ENCODE measurements at regions not wholly inside any gene's neighbourhood (a gene's known extent, or its start where the extent isn't known, plus 50 kb on each side); places are given as distances from the start of the nearest gene placed in this dataset.

GRCh38 chr14:27370074-27370473 is 772.2 kb upstream of the NOVA1 start:
- H3K27me3 ChIP-seq (ENCODE audit: control insufficient read depth, insufficient read depth, low read length): no peaks in the 10 kb centered on the region
- H3K36me3 ChIP-seq (ENCODE audit: control insufficient read depth, insufficient read depth, low read length): no peaks in the 10 kb centered on the region
- no peaks in the 10 kb centered on the region for H3K4me1 ChIP-seq (ENCODE audit: control insufficient read depth, insufficient read depth, low read length)
- no peak overlapping the region for H3K4me3 ChIP-seq (ENCODE audit: low read depth, low read length)
- H3K9me3 ChIP-seq (ENCODE audit: control insufficient read depth, insufficient read depth, low read length): no peaks in the 10 kb centered on the region
- no peak overlapping the region for H3K9ac ChIP-seq (ENCODE audit: low read depth, low read length)

- no peaks in the 10 kb centered on the region for H3K9me3 ChIP-seq (ENCODE audit: control insufficient read depth, insufficient read depth, low read length)
Observed at GRCh38 chr14:27370775-27371174, 772.9 kb upstream of the NOVA1 start.

GRCh38 chr14:27371209-27371608 is 773.4 kb upstream of the NOVA1 start:
- no peaks in the 10 kb centered on the region for H3K9me3 ChIP-seq (ENCODE audit: control insufficient read depth, insufficient read depth, low read length)
- H3K4me3 ChIP-seq (ENCODE audit: low read depth, low read length): no peak overlapping the region
- no peaks in the 10 kb centered on the region for H3K27me3 ChIP-seq (ENCODE audit: control insufficient read depth, insufficient read depth, low read length)
- no peaks in the 10 kb centered on the region for H3K4me1 ChIP-seq (ENCODE audit: control insufficient read depth, insufficient read depth, low read length)
- no peaks in the 10 kb centered on the region for H3K36me3 ChIP-seq (ENCODE audit: control insufficient read depth, insufficient read depth, low read length)
- no peak overlapping the region for H3K9ac ChIP-seq (ENCODE audit: low read depth, low read length)

More at GRCh38 chr14:27370775-27371174, 772.9 kb upstream of the NOVA1 start:
- Histone ChIP-seq H3K36me3 (ENCODE audit: control insufficient read depth, insufficient read depth, low read length) (no peaks in the 10 kb centered on the region), H3K27me3 (ENCODE audit: control insufficient read depth, insufficient read depth, low read length) (no peaks in the 10 kb centered on the region), H3K9ac (ENCODE audit: low read depth, low read length) (no peak overlapping the region), H3K4me3 (ENCODE audit: low read depth, low read length) (no peak overlapping the region), H3K4me1 (ENCODE audit: control insufficient read depth, insufficient read depth, low read length) (no peaks in the 10 kb centered on the region)

- Histone ChIP-seq H3K4me1 (ENCODE audit: control insufficient read depth, insufficient read depth, low read length) (no peaks in the 10 kb centered on the region), H3K27me3 (ENCODE audit: control insufficient read depth, insufficient read depth, low read length) (no peaks in the 10 kb centered on the region), H3K9me3 (ENCODE audit: control insufficient read depth, insufficient read depth, low read length) (no peaks in the 10 kb centered on the region), H3K36me3 (ENCODE audit: control insufficient read depth, insufficient read depth, low read length) (no peaks in the 10 kb centered on the region), H3K9ac (ENCODE audit: low read depth, low read length) (no peak overlapping the region), H3K4me3 (ENCODE audit: low read depth, low read length) (no peak overlapping the region)
Observed at GRCh38 chr14:27371868-27372267, 774.0 kb upstream of the NOVA1 start.

GRCh38 chr14:27372771-27373170 is 774.9 kb upstream of the NOVA1 start:
- H3K9ac ChIP-seq (ENCODE audit: low read depth, low read length): no peak overlapping the region
- no peaks in the 10 kb centered on the region for H3K9me3 ChIP-seq (ENCODE audit: control insufficient read depth, insufficient read depth, low read length)
- H3K27me3 ChIP-seq (ENCODE audit: control insufficient read depth, insufficient read depth, low read length): no peaks in the 10 kb centered on the region
- H3K4me3 ChIP-seq (ENCODE audit: low read depth, low read length): no peak overlapping the region
- no peaks in the 10 kb centered on the region for H3K4me1 ChIP-seq (ENCODE audit: control insufficient read depth, insufficient read depth, low read length)
- no peaks in the 10 kb centered on the region for H3K36me3 ChIP-seq (ENCODE audit: control insufficient read depth, insufficient read depth, low read length)

GRCh38 chr14:27384124-27384523 is 786.3 kb upstream of the NOVA1 start:
- Histone ChIP-seq H3K36me3 (ENCODE audit: control insufficient read depth, insufficient read depth, low read length) (no peaks in the 10 kb centered on the region), H3K4me3 (ENCODE audit: low read depth, low read length) (no peak overlapping the region), H3K9me3 (ENCODE audit: control insufficient read depth, insufficient read depth, low read length) (no peaks in the 10 kb centered on the region)

GRCh38 chr14:27386391-27386790 is 788.6 kb upstream of the NOVA1 start:
- H3K36me3 ChIP-seq (ENCODE audit: control insufficient read depth, insufficient read depth, low read length): no peaks in the 10 kb centered on the region

More at GRCh38 chr14:27384124-27384523, 786.3 kb upstream of the NOVA1 start:
- Histone ChIP-seq H3K9ac (ENCODE audit: low read depth, low read length) (no peak overlapping the region), H3K4me1 (ENCODE audit: control insufficient read depth, insufficient read depth, low read length) (no peaks in the 10 kb centered on the region), H3K27me3 (ENCODE audit: control insufficient read depth, insufficient read depth, low read length) (no peaks in the 10 kb centered on the region)

GRCh38 chr14:27387463-27387862 is 789.6 kb upstream of the NOVA1 start:
- Histone ChIP-seq H3K4me3 (ENCODE audit: low read depth, low read length) (no peak overlapping the region), H3K36me3 (ENCODE audit: control insufficient read depth, insufficient read depth, low read length) (no peaks in the 10 kb centered on the region), H3K9me3 (ENCODE audit: control insufficient read depth, insufficient read depth, low read length) (no peaks in the 10 kb centered on the region), H3K4me1 (ENCODE audit: control insufficient read depth, insufficient read depth, low read length) (no peaks in the 10 kb centered on the region), H3K9ac (ENCODE audit: low read depth, low read length) (no peak overlapping the region), H3K27me3 (ENCODE audit: control insufficient read depth, insufficient read depth, low read length) (no peaks in the 10 kb centered on the region)

More at GRCh38 chr14:27386391-27386790, 788.6 kb upstream of the NOVA1 start:
- no peak overlapping the region for H3K4me3 ChIP-seq (ENCODE audit: low read depth, low read length)
- H3K27me3 ChIP-seq (ENCODE audit: control insufficient read depth, insufficient read depth, low read length): no peaks in the 10 kb centered on the region
- H3K4me1 ChIP-seq (ENCODE audit: control insufficient read depth, insufficient read depth, low read length): no peaks in the 10 kb centered on the region
- no peaks in the 10 kb centered on the region for H3K9me3 ChIP-seq (ENCODE audit: control insufficient read depth, insufficient read depth, low read length)
- no peak overlapping the region for H3K9ac ChIP-seq (ENCODE audit: low read depth, low read length)

GRCh38 chr14:27389402-27389801 is 791.6 kb upstream of the NOVA1 start:
- Histone ChIP-seq H3K9me3 (ENCODE audit: control insufficient read depth, insufficient read depth, low read length) (no peaks in the 10 kb centered on the region), H3K36me3 (ENCODE audit: control insufficient read depth, insufficient read depth, low read length) (no peaks in the 10 kb centered on the region), H3K9ac (ENCODE audit: low read depth, low read length) (no peak overlapping the region), H3K4me3 (ENCODE audit: low read depth, low read length) (no peak overlapping the region), H3K4me1 (ENCODE audit: control insufficient read depth, insufficient read depth, low read length) (no peaks in the 10 kb centered on the region), H3K27me3 (ENCODE audit: control insufficient read depth, insufficient read depth, low read length) (no peaks in the 10 kb centered on the region)

- H3K9ac ChIP-seq (ENCODE audit: low read depth, low read length): no peak overlapping the region
- H3K36me3 ChIP-seq (ENCODE audit: control insufficient read depth, insufficient read depth, low read length): no peaks in the 10 kb centered on the region
- H3K9me3 ChIP-seq (ENCODE audit: control insufficient read depth, insufficient read depth, low read length): no peaks in the 10 kb centered on the region
- no peak overlapping the region for H3K4me3 ChIP-seq (ENCODE audit: low read depth, low read length)
- H3K4me1 ChIP-seq (ENCODE audit: control insufficient read depth, insufficient read depth, low read length): no peaks in the 10 kb centered on the region
- no peaks in the 10 kb centered on the region for H3K27me3 ChIP-seq (ENCODE audit: control insufficient read depth, insufficient read depth, low read length)
Observed at GRCh38 chr14:27390155-27390554, 792.3 kb upstream of the NOVA1 start.

- no peak overlapping the region for H3K4me3 ChIP-seq (ENCODE audit: low read depth, low read length)
- H3K9ac ChIP-seq (ENCODE audit: low read depth, low read length): no peak overlapping the region
Observed at GRCh38 chr14:27391331-27391730, 793.5 kb upstream of the NOVA1 start.

GRCh38 chr14:27392153-27392552 is 794.3 kb upstream of the NOVA1 start:
- Histone ChIP-seq H3K27me3 (ENCODE audit: control insufficient read depth, insufficient read depth, low read length) (no peaks in the 10 kb centered on the region), H3K36me3 (ENCODE audit: control insufficient read depth, insufficient read depth, low read length) (no peaks in the 10 kb centered on the region), H3K4me3 (ENCODE audit: low read depth, low read length) (no peak overlapping the region)

More at GRCh38 chr14:27391331-27391730, 793.5 kb upstream of the NOVA1 start:
- Histone ChIP-seq H3K27me3 (ENCODE audit: control insufficient read depth, insufficient read depth, low read length) (no peaks in the 10 kb centered on the region), H3K9me3 (ENCODE audit: control insufficient read depth, insufficient read depth, low read length) (no peaks in the 10 kb centered on the region), H3K36me3 (ENCODE audit: control insufficient read depth, insufficient read depth, low read length) (no peaks in the 10 kb centered on the region), H3K4me1 (ENCODE audit: control insufficient read depth, insufficient read depth, low read length) (no peaks in the 10 kb centered on the region)

More at GRCh38 chr14:27392153-27392552, 794.3 kb upstream of the NOVA1 start:
- no peaks in the 10 kb centered on the region for H3K9me3 ChIP-seq (ENCODE audit: control insufficient read depth, insufficient read depth, low read length)
- no peak overlapping the region for H3K9ac ChIP-seq (ENCODE audit: low read depth, low read length)
- no peaks in the 10 kb centered on the region for H3K4me1 ChIP-seq (ENCODE audit: control insufficient read depth, insufficient read depth, low read length)
